H1 (cell line): ENCODE measurements at regions not wholly inside any gene's neighbourhood (a gene's known extent, or its start where the extent isn't known, plus 50 kb on each side); places are given as distances from the start of the nearest gene placed in this dataset.

ENCODE experiments used
- CTCF ChIA-PET: fragments of 300-600 bp; sonication (Branson Sonifier 250); formaldehyde crosslinking; loops from one replicate; lab custom pipeline; 2021; ENCODE audit not compliant: partially characterized antibody; lab: Charles Lee
- POLR2A ChIA-PET: fragments of 300-600 bp; sonication (Branson Sonifier 250); formaldehyde crosslinking; loops from one replicate; lab custom pipeline; 2021; ENCODE audit warnings: inconsistent platforms; ENCODE audit not compliant: partially characterized antibody; lab: Charles Lee
- DNase-seq, 2 experiments: peaks; one replicate each; pipeline versions ENCODE4 v3.0.0 to v3.0.0-alpha.2; 2010 to 2022; ENCODE audit warnings: low spot score in 2 of 2, low read depth in 1 of 2, mixed read lengths in 1 of 2
- FAIRE-seq: peaks from 2 replicates; lab custom pipeline; 2011; peaks lifted over from hg19 to GRCh38; lab: Jason Lieb, UNC
- H2AFZ ChIP-seq: 2 replicates; pipeline ENCODE4 v1.8.1; 2012; ENCODE audit warnings: low read length, inconsistent platforms
- H2AK5ac ChIP-seq: 2 replicates; pipeline ENCODE4 v1.6.1; 2013; ENCODE audit warnings: low read depth, low read length
- H2BK120ac ChIP-seq: replicated peaks from 2 replicates; pipeline ENCODE3; 2013; ENCODE audit warnings: low read depth, low read length, inconsistent platforms
- H2BK12ac ChIP-seq: 2 replicates; pipeline ENCODE4 v1.6.1; 2013; ENCODE audit warnings: low read depth, low read length
- H2BK15ac ChIP-seq: 2 replicates; pipeline ENCODE4 v1.6.1; 2013; ENCODE audit warnings: low read length
- H2BK20ac ChIP-seq: 2 replicates; pipeline ENCODE4 v1.6.1; 2013; ENCODE audit warnings: low read length
- H2BK5ac ChIP-seq: 2 replicates; pipeline ENCODE4 v1.6.1; 2013; ENCODE audit warnings: low read depth, low read length
- H3K14ac ChIP-seq: 2 replicates; pipeline ENCODE4 v1.6.1; 2013; ENCODE audit warnings: inconsistent platforms; ENCODE audit not compliant: insufficient read length
- H3K18ac ChIP-seq: 2 replicates; pipeline ENCODE4 v1.6.1; 2013; ENCODE audit warnings: low read length; ENCODE audit errors: extremely low read depth
- H3K23ac ChIP-seq: 2 replicates; pipeline ENCODE4 v1.6.1; 2013; ENCODE audit warnings: inconsistent platforms; ENCODE audit not compliant: insufficient read length
- H3K23me2 ChIP-seq: 2 replicates; pipeline ENCODE4 v1.6.1; 2013; ENCODE audit warnings: low read depth, low read length
- H3K27ac ChIP-seq: 2 replicates; pipeline ENCODE4 v1.6.1; 2011; ENCODE audit warnings: low read depth, low read length, inconsistent platforms
- H3K27me3 ChIP-seq, 4 experiments: replicated peaks in 1 of 4; 1 replicate in 1 of 4; 2 replicates in 3 of 4; pipeline versions ENCODE4 v1.6.1 to v1.8.1; 2011 to 2013; ENCODE audit warnings: low read length in 3 of 4, mild to moderate bottlenecking in 3 of 4, inconsistent platforms in 2 of 4, mixed read lengths in 2 of 4, moderate library complexity in 1 of 4; ENCODE audit not compliant: control insufficient read depth in 3 of 4, insufficient read depth in 3 of 4; ENCODE audit errors: extremely low read depth in 1 of 4
- H3K36me3 ChIP-seq, 4 experiments: 2 replicates each; pipeline versions ENCODE4 v1.6.1 to v1.8.1; 2011 to 2013; ENCODE audit warnings: mild to moderate bottlenecking in 4 of 4, low read length in 3 of 4, moderate library complexity in 2 of 4, control low read depth in 1 of 4, inconsistent platforms in 1 of 4; ENCODE audit not compliant: insufficient read depth in 4 of 4, control insufficient read depth in 2 of 4
- H3K4ac ChIP-seq: replicated peaks from 2 replicates; pipeline ENCODE3; 2013; ENCODE audit warnings: low read length, low read depth, mixed read lengths, inconsistent platforms; ENCODE audit not compliant: insufficient read length
- H3K4me1 ChIP-seq, 4 experiments: replicated peaks in 1 of 4; 1 replicate in 1 of 4; 2 replicates in 3 of 4; pipeline versions ENCODE4 v1.6.1 to v1.8.1; 2011 to 2013; ENCODE audit warnings: low read length in 3 of 4, inconsistent platforms in 2 of 4, mixed read lengths in 1 of 4; ENCODE audit not compliant: insufficient read depth in 4 of 4, control insufficient read depth in 3 of 4
- H3K4me2 ChIP-seq, 2 experiments: 2 replicates each; pipeline versions ENCODE4 v1.6.1 to v1.8.1; 2011 to 2013; ENCODE audit warnings: low read depth in 2 of 2, low read length in 2 of 2, control low read depth in 1 of 2, inconsistent platforms in 1 of 2, mild to moderate bottlenecking in 1 of 2; ENCODE audit not compliant: insufficient read depth in 1 of 2
- H3K4me3 ChIP-seq, 4 experiments: fragments of 200-600, 300-600 bp in 1 of 4; sonication (generic), shearing (Covaris generic), sonication (Bioruptor Twin) in 1 of 4; 2 replicates each; pipeline versions ENCODE4 v1.5.1 to v1.8.1; 2011 to 2016; ENCODE audit warnings: low read length in 4 of 4, low read depth in 3 of 4, control low read depth in 2 of 4, inconsistent platforms in 2 of 4, mild to moderate bottlenecking in 2 of 4, mixed read lengths in 1 of 4, moderate library complexity in 1 of 4; ENCODE audit not compliant: insufficient read depth in 2 of 4; ENCODE audit errors: extremely low read depth in 1 of 4
- H3K56ac ChIP-seq: replicated peaks from 2 replicates; pipeline ENCODE3; 2013; ENCODE audit warnings: low read depth, mild to moderate bottlenecking, mixed read lengths, low read length, inconsistent platforms; ENCODE audit not compliant: insufficient read length
- H3K79me1 ChIP-seq: 2 replicates; pipeline ENCODE4 v1.6.1; 2013; ENCODE audit warnings: low read depth, low read length, control low read depth
- H3K79me2 ChIP-seq, 2 experiments: 2 replicates each; pipeline versions ENCODE4 v1.6.1 to v1.8.1; 2012 to 2013; ENCODE audit warnings: low read length in 2 of 2, mild to moderate bottlenecking in 2 of 2, inconsistent platforms in 1 of 2; ENCODE audit not compliant: insufficient read depth in 2 of 2, control insufficient read depth in 1 of 2
- H3K9ac ChIP-seq, 4 experiments: replicated peaks in 1 of 4; 1 replicate in 1 of 4; 2 replicates in 3 of 4; pipeline versions ENCODE4 v1.6.1 to v1.8.1; 2011 to 2013; ENCODE audit warnings: low read depth in 3 of 4, low read length in 3 of 4, control low read depth in 2 of 4, mild to moderate bottlenecking in 2 of 4, moderate library complexity in 2 of 4, inconsistent platforms in 1 of 4; ENCODE audit errors: extremely low read depth in 1 of 4
- H3K9me3 ChIP-seq, 2 experiments: 2 replicates each; pipeline versions ENCODE4 v1.6.1 to v1.8.1; 2012 to 2013; ENCODE audit warnings: mild to moderate bottlenecking in 2 of 2, moderate library complexity in 2 of 2, control low read depth in 1 of 2, inconsistent platforms in 1 of 2, low read depth in 1 of 2, low read length in 1 of 2, mixed read lengths in 1 of 2; ENCODE audit not compliant: insufficient read depth in 2 of 2
- H4K20me1 ChIP-seq, 2 experiments: replicated peaks in 1 of 2; 2 replicates each; pipeline versions ENCODE3 to v1.8.1; 2011 to 2013; ENCODE audit warnings: inconsistent platforms in 2 of 2, low read length in 2 of 2, mild to moderate bottlenecking in 1 of 2; ENCODE audit not compliant: insufficient read depth in 2 of 2, control insufficient read depth in 1 of 2
- H4K5ac ChIP-seq: 2 replicates; pipeline ENCODE4 v1.6.1; 2013; ENCODE audit warnings: low read length, low read depth, mixed read lengths, inconsistent platforms; ENCODE audit not compliant: insufficient read length
- H4K8ac ChIP-seq: 2 replicates; pipeline ENCODE4 v1.8.0; 2013; ENCODE audit warnings: mild to moderate bottlenecking, moderate library complexity, low read length, inconsistent platforms; ENCODE audit not compliant: insufficient read depth; ENCODE audit errors: extremely low read depth
- H4K91ac ChIP-seq: replicated peaks from 2 replicates; pipeline ENCODE3; 2013; ENCODE audit warnings: low read length, mixed read lengths, inconsistent platforms; ENCODE audit not compliant: insufficient read length
- CHD1 ChIP-seq: IDR thresholded peaks from 2 replicates; pipeline ENCODE4 v1.6.1; 2012; ENCODE audit warnings: low read depth, low read length, improper control_type of control experiment
- CTBP2 ChIP-seq: IDR thresholded peaks from 2 replicates; pipeline ENCODE4 v1.7.0; 2011; ENCODE audit warnings: borderline replicate concordance, mild to moderate bottlenecking, moderate library complexity, mixed read lengths, low read length; ENCODE audit not compliant: insufficient read depth, insufficient read length
- HDAC2 ChIP-seq, 2 experiments: fragments of 300-600 bp in 1 of 2; sonication (generic) in 1 of 2; IDR thresholded peaks; 2 replicates each; pipeline ENCODE4 v1.6.1; 2011 to 2012; ENCODE audit warnings: low read depth in 2 of 2, low read length in 2 of 2, mild to moderate bottlenecking in 2 of 2, moderate library complexity in 2 of 2, borderline replicate concordance in 1 of 2, inconsistent platforms in 1 of 2
- HDAC6 ChIP-seq: IDR thresholded peaks from one replicate; pipeline ENCODE4 v1.7.1; 2012; ENCODE audit warnings: low read depth, mild to moderate bottlenecking, inconsistent platforms, low read length, moderate library complexity
- JUN ChIP-seq: IDR thresholded peaks from 2 replicates; pipeline ENCODE4 v1.6.1; 2011; ENCODE audit warnings: low read depth, mild to moderate bottlenecking, improper control_type of control experiment, low read length
- NRF1 ChIP-seq: IDR thresholded peaks from 2 replicates; pipeline ENCODE4 v1.6.1; 2011; ENCODE audit warnings: mild to moderate bottlenecking, low read depth, low read length, improper control_type of control experiment
- RFX5 ChIP-seq: IDR thresholded peaks from 2 replicates; pipeline ENCODE4 v1.6.1; 2011; ENCODE audit warnings: low read depth, low read length, improper control_type of control experiment, borderline replicate concordance
- SIX5 ChIP-seq: IDR thresholded peaks from 2 replicates; pipeline ENCODE4 v1.6.1; 2011; ENCODE audit warnings: mild to moderate bottlenecking, low read depth, low read length
- SP2 ChIP-seq: IDR thresholded peaks from 2 replicates; pipeline ENCODE4 v1.6.1; 2012; ENCODE audit warnings: mild to moderate bottlenecking, low read length, inconsistent platforms
- SP4 ChIP-seq: IDR thresholded peaks from 2 replicates; pipeline ENCODE4 v1.6.1; 2012; ENCODE audit warnings: low read length, inconsistent platforms
- TAF7 ChIP-seq: optimal IDR thresholded peaks from 2 replicates; pipeline ENCODE3; 2011; ENCODE audit warnings: low read depth, mild to moderate bottlenecking, inconsistent platforms, low read length, moderate library complexity, borderline replicate concordance
- TBP ChIP-seq: IDR thresholded peaks from 2 replicates; pipeline ENCODE4 v1.6.1; 2011; ENCODE audit warnings: low read depth, low read length, improper control_type of control experiment
- TCF12 ChIP-seq: IDR thresholded peaks from 2 replicates; pipeline ENCODE4 v1.6.1; 2011; ENCODE audit warnings: low read depth, mild to moderate bottlenecking, low read length
- YY1 ChIP-seq: IDR thresholded peaks from 2 replicates; pipeline ENCODE4 v1.6.1; 2011; ENCODE audit warnings: low read depth, mild to moderate bottlenecking, low read length
- TF ChIP-seq, protein P1 (sequence below), 3 experiments: IDR thresholded peaks; 1 replicate in 2 of 3; 2 replicates in 1 of 3; pipeline versions ENCODE4 v1.5.1 to v1.6.1; 2011; ENCODE audit warnings: low read length in 3 of 3, mild to moderate bottlenecking in 3 of 3, inconsistent platforms in 2 of 3, low read depth in 1 of 3, moderate library complexity in 1 of 3; ENCODE audit not compliant: insufficient read depth in 1 of 3; ENCODE audit errors: control extremely low read depth in 1 of 3

DNA sequence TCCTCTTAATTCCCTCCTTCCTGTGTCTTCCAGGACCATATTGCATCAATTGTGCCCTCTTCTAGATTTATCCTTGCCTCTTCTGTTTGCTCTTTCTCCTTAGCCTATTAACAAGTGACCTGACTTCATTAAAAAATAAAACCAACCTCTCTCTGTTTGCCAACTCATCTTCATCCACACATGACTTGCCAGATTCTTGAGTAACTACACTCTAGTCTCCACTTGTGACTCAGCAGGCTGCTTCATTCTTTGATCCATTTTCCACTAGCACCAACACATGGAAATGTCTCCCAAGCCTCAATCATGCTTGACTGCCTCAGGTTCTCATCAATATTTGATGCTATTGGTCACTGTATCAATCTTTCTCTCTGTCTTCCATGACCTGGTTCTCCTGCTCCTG lies 492.4 kb upstream of the TMPO start:
- no peak overlapping the region for H2BK15ac ChIP-seq
- no peaks in the 10 kb centered on the region for H3K23me2 ChIP-seq
- H2BK20ac ChIP-seq, result no peak overlapping the region
- no peak overlapping the region for H3K9ac ChIP-seq
- no peak overlapping the region for H2BK120ac ChIP-seq
- H3K36me3 ChIP-seq, result no peaks in the 10 kb centered on the region
- H3K4me1 ChIP-seq, result no peaks in the 10 kb centered on the region
- H2BK5ac ChIP-seq, result no peak overlapping the region
- no peak overlapping the region for H3K4ac ChIP-seq
- no peak overlapping the region for H3K27ac ChIP-seq
- H4K8ac ChIP-seq, result no peak overlapping the region
- no peak overlapping the region for H3K4me2 ChIP-seq
- H2AK5ac ChIP-seq, result no peak overlapping the region
- ChIA-PET CTCF (no interaction called here), POLR2A (no interaction called here)
- no peak overlapping the region for H3K14ac ChIP-seq
- H3K79me2 ChIP-seq, result no peaks in the 10 kb centered on the region
- H2BK12ac ChIP-seq, result no peak overlapping the region
- DNase-seq (no peak), FAIRE-seq (no peak)
- H3K9me3 ChIP-seq, result no peaks in the 10 kb centered on the region
- H4K5ac ChIP-seq, result no peak overlapping the region
- H4K91ac ChIP-seq, result no peak overlapping the region
- no peak overlapping the region for H2AFZ ChIP-seq
- H3K18ac ChIP-seq, result no peak overlapping the region
- H3K79me1 ChIP-seq, result no peaks in the 10 kb centered on the region
- no peaks in the 10 kb centered on the region for H3K27me3 ChIP-seq
- H3K56ac ChIP-seq, result no peak overlapping the region
- no peak overlapping the region for H3K23ac ChIP-seq
- H3K4me3 ChIP-seq, result no peak overlapping the region
- H4K20me1 ChIP-seq, result no peaks in the 10 kb centered on the region
- no peak for TF ChIP-seq SIX5
- no peak for TF ChIP-seq SP2
- TF ChIP-seq CHD1, result no peak
- TF ChIP-seq RFX5, result no peak
- TF ChIP-seq, protein P1, sequence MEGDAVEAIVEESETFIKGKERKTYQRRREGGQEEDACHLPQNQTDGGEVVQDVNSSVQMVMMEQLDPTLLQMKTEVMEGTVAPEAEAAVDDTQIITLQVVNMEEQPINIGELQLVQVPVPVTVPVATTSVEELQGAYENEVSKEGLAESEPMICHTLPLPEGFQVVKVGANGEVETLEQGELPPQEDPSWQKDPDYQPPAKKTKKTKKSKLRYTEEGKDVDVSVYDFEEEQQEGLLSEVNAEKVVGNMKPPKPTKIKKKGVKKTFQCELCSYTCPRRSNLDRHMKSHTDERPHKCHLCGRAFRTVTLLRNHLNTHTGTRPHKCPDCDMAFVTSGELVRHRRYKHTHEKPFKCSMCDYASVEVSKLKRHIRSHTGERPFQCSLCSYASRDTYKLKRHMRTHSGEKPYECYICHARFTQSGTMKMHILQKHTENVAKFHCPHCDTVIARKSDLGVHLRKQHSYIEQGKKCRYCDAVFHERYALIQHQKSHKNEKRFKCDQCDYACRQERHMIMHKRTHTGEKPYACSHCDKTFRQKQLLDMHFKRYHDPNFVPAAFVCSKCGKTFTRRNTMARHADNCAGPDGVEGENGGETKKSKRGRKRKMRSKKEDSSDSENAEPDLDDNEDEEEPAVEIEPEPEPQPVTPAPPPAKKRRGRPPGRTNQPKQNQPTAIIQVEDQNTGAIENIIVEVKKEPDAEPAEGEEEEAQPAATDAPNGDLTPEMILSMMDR (IDR thresholded peaks at IDR 0.05; ENCODE audit: control extremely low read depth in 1 of 3, insufficient read depth in 1 of 3, low read depth in 1 of 3, low read length in 3 of 3), result no peak
- TF ChIP-seq NRF1, result no peak
- TF ChIP-seq TAF7, result no peak
- no peak for TF ChIP-seq JUN
- TF ChIP-seq HDAC2 (IDR thresholded peaks at IDR 0.05; ENCODE audit: borderline replicate concordance in 1 of 2, low read depth in 2 of 2, low read length in 2 of 2), result no peak
- TF ChIP-seq TBP, result no peak
- no peak for TF ChIP-seq YY1
- TF ChIP-seq SP4, result no peak
- no peak for TF ChIP-seq HDAC6
- no peak for TF ChIP-seq CTBP2
- no peak for TF ChIP-seq TCF12
